ENCODE measurements at regions not wholly inside any gene's neighbourhood (a gene's known extent, or its start where the extent isn't known, plus 50 kb on each side); places are given as distances from the start of the nearest gene placed in this dataset.
"Not testable (repeated sequence)": the region's sequence is repeated elsewhere in the genome, so short reads cannot be mapped to it uniquely, and the experiment has no call there.

GRCh38 chr11:28899706-28900105 is 791.5 kb downstream of the METTL15 start:
- peak; percentile 15 for DNase-seq (ENCODE audit: low read depth)

GRCh38 chr11:28890601-28891040 is 782.4 kb downstream of the METTL15 start:
- DNase-seq (ENCODE audit: low read depth) = not testable (repeated sequence)

GRCh38 chr11:28887681-28888080 is 779.5 kb downstream of the METTL15 start:
- DNase-seq (ENCODE audit: low read depth) = no peak

GRCh38 chr11:28879869-28880268 is 771.7 kb downstream of the METTL15 start:
- DNase-seq (ENCODE audit: low read depth) = no peak

GRCh38 chr11:28878025-28878424 is 769.8 kb downstream of the METTL15 start:
- DNase-seq (ENCODE audit: low read depth) = peak; percentile 60

GRCh38 chr11:28877340-28877739 is 769.2 kb downstream of the METTL15 start:
- no peak for DNase-seq (ENCODE audit: low read depth)

GRCh38 chr11:28874706-28875105 is 766.5 kb downstream of the METTL15 start:
- DNase-seq (ENCODE audit: low read depth) = no peak

- DNase-seq (ENCODE audit: low read depth) = no peak
Observed at GRCh38 chr11:28871090-28871489, 762.9 kb downstream of the METTL15 start.

- DNase-seq (ENCODE audit: low read depth) = no peak
Observed at GRCh38 chr11:28863422-28863821, 755.2 kb downstream of the METTL15 start.

- peak; percentile 92 for DNase-seq (ENCODE audit: low read depth)
Observed at GRCh38 chr11:28860893-28861292, 752.7 kb downstream of the METTL15 start.

GRCh38 chr11:28858076-28858475 is 749.9 kb downstream of the METTL15 start:
- DNase-seq (ENCODE audit: low read depth) = peak; percentile 26

- DNase-seq (ENCODE audit: low read depth) = peak; percentile 22
Observed at GRCh38 chr11:28849053-28849452, 740.9 kb downstream of the METTL15 start.

- DNase-seq (ENCODE audit: low read depth) = peak; percentile 50
Observed at GRCh38 chr11:28842716-28843115, 734.5 kb downstream of the METTL15 start.

- peak; percentile 86 for DNase-seq (ENCODE audit: low read depth)
Observed at GRCh38 chr11:28838741-28839140, 730.6 kb downstream of the METTL15 start.

GRCh38 chr11:28837599-28837998 is 729.4 kb downstream of the METTL15 start:
- no peak for DNase-seq (ENCODE audit: low read depth)

GRCh38 chr11:28836285-28837081 is 728.3 kb downstream of the METTL15 start:
- DNase-seq (ENCODE audit: low read depth) = peak; percentile 99

- peak; percentile 80 for DNase-seq (ENCODE audit: low read depth)
Observed at GRCh38 chr11:28835790-28836189, 727.6 kb downstream of the METTL15 start.

GRCh38 chr11:28835317-28835716 is 727.1 kb downstream of the METTL15 start:
- DNase-seq (ENCODE audit: low read depth) = no peak

GRCh38 chr11:28834877-28835276 is 726.7 kb downstream of the METTL15 start:
- DNase-seq (ENCODE audit: low read depth) = peak; percentile 93

GRCh38 chr11:28833670-28834069 is 725.5 kb downstream of the METTL15 start:
- peak; percentile 99 for DNase-seq (ENCODE audit: low read depth)

- DNase-seq (ENCODE audit: low read depth) = no peak
Observed at GRCh38 chr11:28833169-28833568, 725.0 kb downstream of the METTL15 start.

- no peak for DNase-seq (ENCODE audit: low read depth)
Observed at GRCh38 chr11:28826807-28827206, 718.6 kb downstream of the METTL15 start.

GRCh38 chr11:28822576-28822975 is 714.4 kb downstream of the METTL15 start:
- DNase-seq (ENCODE audit: low read depth) = peak; percentile 54
